ENCODE measurements at regions not wholly inside any gene's neighbourhood (a gene's known extent, or its start where the extent isn't known, plus 50 kb on each side); places are given as distances from the start of the nearest gene placed in this dataset.

GRCh38 chr2:57965219-57965618 lies 81.4 kb upstream of the VRK2 start:
- H3K36me3 Mint-ChIP-seq = no peaks in the 10 kb centered on the region
- H3K27me3 ChIP-seq (ENCODE audit: control insufficient read depth in 2 of 2, insufficient read depth in 2 of 2, low read length in 2 of 2) = no peaks in the 10 kb centered on the region
- H3K4me3 ChIP-seq (ENCODE audit: low read length) = no peak overlapping the region
- H3K4me1 Mint-ChIP-seq = no peaks in the 10 kb centered on the region
- no peak overlapping the region for H3K27ac ChIP-seq (ENCODE audit: low read depth, low read length)
- H3K4me3 Mint-ChIP-seq = no peak overlapping the region
- CTCF ChIA-PET = no interaction called here
- no peaks in the 10 kb centered on the region for H3K4me1 ChIP-seq (ENCODE audit: control insufficient read depth in 2 of 2, insufficient read depth in 2 of 2, low read length in 2 of 2)
- H3K36me3 ChIP-seq (ENCODE audit: control insufficient read depth in 2 of 3, insufficient read depth in 3 of 3, low read length in 3 of 3) = no peaks in the 10 kb centered on the region
- intact Hi-C loops (cut with micrococcal nuclease) = no loop called here
- ATAC-seq (no peak), DNase-seq (no peak)
- no peak overlapping the region for H3K27ac Mint-ChIP-seq
- POLR2A ChIA-PET = no interaction called here
- no peaks in the 10 kb centered on the region for H3K27me3 Mint-ChIP-seq
- no peaks in the 10 kb centered on the region for H3K9me3 ChIP-seq (ENCODE audit: control insufficient read depth in 2 of 3, low read length in 3 of 3)
- no peaks in the 10 kb centered on the region for H3K9me3 Mint-ChIP-seq

GRCh38 chr2:57965961-57966360 lies 80.6 kb upstream of the VRK2 start:
- ChIA-PET POLR2A (no interaction called here), CTCF (no interaction called here)
- Histone ChIP-seq H3K4me3 (ENCODE audit: low read length) (no peak overlapping the region), H3K36me3 (ENCODE audit: control insufficient read depth in 2 of 3, insufficient read depth in 3 of 3, low read length in 3 of 3) (no peaks in the 10 kb centered on the region), H3K27me3 (ENCODE audit: control insufficient read depth in 2 of 2, insufficient read depth in 2 of 2, low read length in 2 of 2) (no peaks in the 10 kb centered on the region), H3K9me3 (ENCODE audit: control insufficient read depth in 2 of 3, low read length in 3 of 3) (no peaks in the 10 kb centered on the region), H3K27ac (ENCODE audit: low read depth, low read length) (no peak overlapping the region), H3K4me1 (ENCODE audit: control insufficient read depth in 2 of 2, insufficient read depth in 2 of 2, low read length in 2 of 2) (no peaks in the 10 kb centered on the region)
- Mint-ChIP-seq H3K27ac (no peak overlapping the region), H3K36me3 (no peaks in the 10 kb centered on the region), H3K4me3 (no peak overlapping the region), H3K9me3 (no peaks in the 10 kb centered on the region), H3K27me3 (no peaks in the 10 kb centered on the region), H3K4me1 (no peaks in the 10 kb centered on the region)
- intact Hi-C loops (cut with micrococcal nuclease) = no loop called here
- DNase-seq (no peak), ATAC-seq (no peak)

- Mint-ChIP-seq H3K9me3 (peaks cover 0 to 5% (median 0%) of the 10 kb centered on the region in 11 donors), H3K27ac (no peak overlapping the region), H3K4me1 (no peaks in the 10 kb centered on the region), H3K27me3 (no peaks in the 10 kb centered on the region), H3K4me3 (no peak overlapping the region), H3K36me3 (no peaks in the 10 kb centered on the region)
- ChIA-PET POLR2A (no interaction called here), CTCF (interaction anchor here (0.5 kb wide), 1 partner anchor 68 kb away, joined by 3 read pairs; no protein-coding TSS in a partner anchor)
- Histone ChIP-seq H3K27me3 (ENCODE audit: control insufficient read depth in 2 of 2, insufficient read depth in 2 of 2, low read length in 2 of 2) (no peaks in the 10 kb centered on the region), H3K4me3 (ENCODE audit: low read length) (no peak overlapping the region), H3K27ac (ENCODE audit: low read depth, low read length) (no peak overlapping the region), H3K4me1 (ENCODE audit: control insufficient read depth in 2 of 2, insufficient read depth in 2 of 2, low read length in 2 of 2) (no peaks in the 10 kb centered on the region), H3K9me3 (ENCODE audit: control insufficient read depth in 2 of 3, low read length in 3 of 3) (no peaks in the 10 kb centered on the region), H3K36me3 (ENCODE audit: control insufficient read depth in 2 of 3, insufficient read depth in 3 of 3, low read length in 3 of 3) (no peaks in the 10 kb centered on the region)
- DNase-seq (no peak), ATAC-seq (no peak)
- intact Hi-C loops (cut with micrococcal nuclease) = no loop called here
These were observed 72.9 kb upstream of the VRK2 start for GRCh38 chr2:57973621-57974186.

- DNase-seq (no peak), ATAC-seq (no peak)
- Histone ChIP-seq H3K4me3 (ENCODE audit: low read length) (no peak overlapping the region), H3K27me3 (ENCODE audit: control insufficient read depth in 2 of 2, insufficient read depth in 2 of 2, low read length in 2 of 2) (no peaks in the 10 kb centered on the region), H3K4me1 (ENCODE audit: control insufficient read depth in 2 of 2, insufficient read depth in 2 of 2, low read length in 2 of 2) (no peaks in the 10 kb centered on the region), H3K27ac (ENCODE audit: low read depth, low read length) (no peak overlapping the region), H3K36me3 (ENCODE audit: control insufficient read depth in 2 of 3, insufficient read depth in 3 of 3, low read length in 3 of 3) (no peaks in the 10 kb centered on the region), H3K9me3 (ENCODE audit: control insufficient read depth in 2 of 3, low read length in 3 of 3) (no peaks in the 10 kb centered on the region)
- peaks cover 0 to 17% (median 0%) of the 10 kb centered on the region in 5 donors for H3K27me3 Mint-ChIP-seq
- intact Hi-C loops (cut with micrococcal nuclease) = no loop called here
- H3K4me1 Mint-ChIP-seq = no peaks in the 10 kb centered on the region
- H3K4me3 Mint-ChIP-seq = no peak overlapping the region
- ChIA-PET POLR2A (no interaction called here), CTCF (no interaction called here)
- peaks cover 0 to 12% (median 3%) of the 10 kb centered on the region in 5 donors for H3K36me3 Mint-ChIP-seq
- H3K9me3 Mint-ChIP-seq = peaks cover 0 to 21% (median 3%) of the 10 kb centered on the region in 11 donors
- no peak overlapping the region for H3K27ac Mint-ChIP-seq
These were observed 67.4 kb upstream of the VRK2 start for GRCh38 chr2:57979158-57979557.

GRCh38 chr2:57981083-57981768 lies 65.4 kb upstream of the VRK2 start:
- ChIA-PET CTCF (no interaction called here), POLR2A (no interaction called here)
- Mint-ChIP-seq H3K4me3 (no peak overlapping the region), H3K4me1 (no peaks in the 10 kb centered on the region), H3K27me3 (peaks cover 0 to 17% (median 0%) of the 10 kb centered on the region in 5 donors), H3K36me3 (peaks cover 0 to 12% (median 3%) of the 10 kb centered on the region in 5 donors), H3K9me3 (peaks cover 0 to 21% (median 3%) of the 10 kb centered on the region in 11 donors), H3K27ac (no peak overlapping the region)
- Histone ChIP-seq H3K4me1 (ENCODE audit: control insufficient read depth in 2 of 2, insufficient read depth in 2 of 2, low read length in 2 of 2) (no peaks in the 10 kb centered on the region), H3K36me3 (ENCODE audit: control insufficient read depth in 2 of 3, insufficient read depth in 3 of 3, low read length in 3 of 3) (no peaks in the 10 kb centered on the region), H3K27me3 (ENCODE audit: control insufficient read depth in 2 of 2, insufficient read depth in 2 of 2, low read length in 2 of 2) (no peaks in the 10 kb centered on the region), H3K27ac (ENCODE audit: low read depth, low read length) (no peak overlapping the region), H3K9me3 (ENCODE audit: control insufficient read depth in 2 of 3, low read length in 3 of 3) (no peaks in the 10 kb centered on the region), H3K4me3 (ENCODE audit: low read length) (no peak overlapping the region)
- intact Hi-C loops (cut with micrococcal nuclease) = no loop called here
- no peak for ATAC-seq
- DNase-seq = no peak

GRCh38 chr2:57987835-57988573 lies 58.6 kb upstream of the VRK2 start:
- H3K27ac ChIP-seq (ENCODE audit: low read depth, low read length) = no peak overlapping the region
- Mint-ChIP-seq H3K4me3 (no peak overlapping the region), H3K9me3 (peaks cover 0 to 5% (median 0%) of the 10 kb centered on the region in 11 donors), H3K4me1 (no peaks in the 10 kb centered on the region), H3K36me3 (peaks cover 0 to 8% (median 5%) of the 10 kb centered on the region in 5 donors), H3K27me3 (peaks cover 0 to 4% (median 0%) of the 10 kb centered on the region in 5 donors), H3K27ac (no peak overlapping the region)
- CTCF ChIA-PET = no interaction called here
- DNase-seq (no peak), ATAC-seq (no peak)
- POLR2A ChIA-PET = no interaction called here
- no peaks in the 10 kb centered on the region for H3K4me1 ChIP-seq (ENCODE audit: control insufficient read depth in 2 of 2, insufficient read depth in 2 of 2, low read length in 2 of 2)
- H3K9me3 ChIP-seq (ENCODE audit: control insufficient read depth in 2 of 3, low read length in 3 of 3) = no peaks in the 10 kb centered on the region
- H3K27me3 ChIP-seq (ENCODE audit: control insufficient read depth in 2 of 2, insufficient read depth in 2 of 2, low read length in 2 of 2) = no peaks in the 10 kb centered on the region
- H3K36me3 ChIP-seq (ENCODE audit: control insufficient read depth in 2 of 3, insufficient read depth in 3 of 3, low read length in 3 of 3) = no peaks in the 10 kb centered on the region
- no peak overlapping the region for H3K4me3 ChIP-seq (ENCODE audit: low read length)
- intact Hi-C loops (cut with micrococcal nuclease) = no loop called here

Measured in naive thymus-derived CD4-positive, alpha-beta T cell (primary cell).